Activated naive CD8-positive, alpha-beta T cell treated with anti-CD3 and anti-CD28 coated beads for 36 hours (primary cell): ENCODE measurements at regions not wholly inside any gene's neighbourhood (a gene's known extent, or its start where the extent isn't known, plus 50 kb on each side); places are given as distances from the start of the nearest gene placed in this dataset.

Source experiments
- DNase-seq: peaks from one replicate; pipeline ENCODE4 v3.0.0; 2021
- H3K27ac Mint-ChIP-seq: one replicate; pipeline ENCODE4 v1.8.0; 2022; ENCODE audit warnings: mild to moderate bottlenecking, moderate library complexity, mixed read lengths
- H3K27me3 Mint-ChIP-seq: one replicate; pipeline ENCODE4 v1.8.0; 2022; ENCODE audit warnings: mild to moderate bottlenecking, mixed read lengths
- H3K36me3 Mint-ChIP-seq: one replicate; pipeline ENCODE4 v1.8.0; 2021; ENCODE audit warnings: mild to moderate bottlenecking, mixed read lengths
- H3K4me1 Mint-ChIP-seq: one replicate; pipeline ENCODE4 v1.8.0; 2021; ENCODE audit warnings: mixed read lengths
- H3K4me3 Mint-ChIP-seq: one replicate; pipeline ENCODE4 v1.8.0; 2022; ENCODE audit warnings: mild to moderate bottlenecking, moderate library complexity, mixed read lengths
- H3K9me3 Mint-ChIP-seq: one replicate; pipeline ENCODE4 v1.8.0; 2022; ENCODE audit warnings: mixed read lengths

DNA sequence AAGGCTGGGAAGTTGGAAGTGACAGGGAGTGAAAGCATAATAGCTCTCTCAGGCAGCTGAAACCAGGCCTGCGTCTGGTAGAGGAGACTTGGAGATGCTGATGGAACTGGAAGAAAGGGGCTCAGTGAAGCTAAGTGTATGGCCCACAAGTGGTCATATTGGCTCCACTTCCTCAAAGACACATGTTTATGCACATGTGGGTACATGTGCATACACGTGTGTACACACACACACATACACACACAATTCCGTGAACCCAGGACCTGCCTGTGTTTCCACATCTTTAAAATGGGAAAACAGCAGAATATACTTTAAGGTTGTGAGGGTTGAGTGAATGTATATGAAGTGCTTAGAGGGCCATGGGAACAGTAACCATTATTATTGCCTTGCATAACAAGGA lies 160.9 kb downstream of the ARL6IP6 start:
- Mint-ChIP-seq H3K4me1 (no peaks in the 10 kb centered on the region), H3K4me3 (no peak overlapping the region), H3K27ac (no peak overlapping the region), H3K36me3 (no peaks in the 10 kb centered on the region), H3K27me3 (no peaks in the 10 kb centered on the region), H3K9me3 (peaks cover 3% of the 10 kb centered on the region)
- DNase-seq: no peak

GRCh38 chr2:152875701-152876695 lies 157.6 kb downstream of the ARL6IP6 start:
- H3K4me3 Mint-ChIP-seq: no peak overlapping the region
- no peak overlapping the region for H3K27ac Mint-ChIP-seq
- no peaks in the 10 kb centered on the region for H3K36me3 Mint-ChIP-seq
- H3K27me3 Mint-ChIP-seq: no peaks in the 10 kb centered on the region
- H3K9me3 Mint-ChIP-seq: peaks cover under 1% of the 10 kb centered on the region
- no peaks in the 10 kb centered on the region for H3K4me1 Mint-ChIP-seq
- no peak for DNase-seq

DNA sequence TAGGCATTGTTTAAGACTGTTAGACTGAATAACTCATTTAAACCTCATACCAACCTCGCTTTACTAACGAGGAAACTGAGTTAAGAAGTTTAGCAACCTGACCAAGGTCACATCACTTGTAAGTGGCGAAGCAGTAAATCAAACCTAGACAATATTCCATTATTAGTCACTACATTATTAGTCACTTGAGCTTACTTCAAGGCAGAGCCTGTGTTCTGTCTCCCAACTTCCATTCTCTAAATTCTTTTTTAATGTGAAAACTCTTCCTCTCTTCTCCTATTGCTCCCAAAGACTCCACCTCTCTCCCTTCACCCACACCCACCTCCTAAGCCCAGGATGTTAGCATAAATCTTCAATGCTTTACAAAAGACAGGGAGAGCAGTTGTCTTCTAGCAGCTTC lies 156.5 kb downstream of the ARL6IP6 start:
- DNase-seq: no peak
- no peaks in the 10 kb centered on the region for H3K27me3 Mint-ChIP-seq
- no peak overlapping the region for H3K27ac Mint-ChIP-seq
- no peak overlapping the region for H3K4me3 Mint-ChIP-seq
- no peaks in the 10 kb centered on the region for H3K4me1 Mint-ChIP-seq
- no peaks in the 10 kb centered on the region for H3K9me3 Mint-ChIP-seq
- H3K36me3 Mint-ChIP-seq: no peaks in the 10 kb centered on the region

GRCh38 chr2:152870239-152870638 lies 151.8 kb downstream of the ARL6IP6 start:
- no peak overlapping the region for H3K27ac Mint-ChIP-seq
- no peaks in the 10 kb centered on the region for H3K4me1 Mint-ChIP-seq
- H3K36me3 Mint-ChIP-seq: no peaks in the 10 kb centered on the region
- H3K27me3 Mint-ChIP-seq: no peaks in the 10 kb centered on the region
- no peaks in the 10 kb centered on the region for H3K9me3 Mint-ChIP-seq
- DNase-seq: no peak
- no peak overlapping the region for H3K4me3 Mint-ChIP-seq

GRCh38 chr2:152867397-152867796 lies 149.0 kb downstream of the ARL6IP6 start:
- Mint-ChIP-seq H3K27me3 (no peaks in the 10 kb centered on the region), H3K4me1 (no peaks in the 10 kb centered on the region), H3K4me3 (no peak overlapping the region), H3K27ac (no peak overlapping the region), H3K9me3 (peaks cover 11% of the 10 kb centered on the region), H3K36me3 (no peaks in the 10 kb centered on the region)
- DNase-seq: no peak

GRCh38 chr2:152864601-152865149 lies 146.3 kb downstream of the ARL6IP6 start:
- no peak for DNase-seq
- Mint-ChIP-seq H3K36me3 (no peaks in the 10 kb centered on the region), H3K27ac (no peak overlapping the region), H3K4me1 (no peaks in the 10 kb centered on the region), H3K9me3 (peaks cover 25% of the 10 kb centered on the region), H3K27me3 (peaks cover 3% of the 10 kb centered on the region), H3K4me3 (no peak overlapping the region)

DNA sequence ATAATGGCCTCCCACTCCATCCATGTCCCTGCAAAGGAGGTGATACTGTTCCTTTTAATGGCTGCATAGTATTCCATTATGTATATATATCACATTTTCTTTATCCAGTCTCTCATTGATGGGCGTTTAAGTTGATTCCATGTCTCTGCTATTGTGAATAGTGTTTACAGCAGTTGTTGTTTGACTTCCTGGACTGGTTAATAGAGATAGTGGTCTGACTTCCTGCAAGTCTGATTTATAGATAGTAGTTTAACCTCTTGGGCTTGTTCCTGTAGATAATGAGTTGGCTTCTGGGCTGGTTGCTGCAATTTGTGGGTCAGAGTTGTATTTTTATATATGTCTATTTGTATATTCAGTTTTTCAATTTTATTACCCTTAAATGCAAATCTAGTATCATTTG lies 145.4 kb downstream of the ARL6IP6 start:
- Mint-ChIP-seq H3K4me1 (no peaks in the 10 kb centered on the region), H3K27me3 (peaks cover 8% of the 10 kb centered on the region), H3K9me3 (peaks cover 25% of the 10 kb centered on the region), H3K4me3 (no peak overlapping the region), H3K27ac (no peak overlapping the region), H3K36me3 (no peaks in the 10 kb centered on the region)
- no peak for DNase-seq

DNA sequence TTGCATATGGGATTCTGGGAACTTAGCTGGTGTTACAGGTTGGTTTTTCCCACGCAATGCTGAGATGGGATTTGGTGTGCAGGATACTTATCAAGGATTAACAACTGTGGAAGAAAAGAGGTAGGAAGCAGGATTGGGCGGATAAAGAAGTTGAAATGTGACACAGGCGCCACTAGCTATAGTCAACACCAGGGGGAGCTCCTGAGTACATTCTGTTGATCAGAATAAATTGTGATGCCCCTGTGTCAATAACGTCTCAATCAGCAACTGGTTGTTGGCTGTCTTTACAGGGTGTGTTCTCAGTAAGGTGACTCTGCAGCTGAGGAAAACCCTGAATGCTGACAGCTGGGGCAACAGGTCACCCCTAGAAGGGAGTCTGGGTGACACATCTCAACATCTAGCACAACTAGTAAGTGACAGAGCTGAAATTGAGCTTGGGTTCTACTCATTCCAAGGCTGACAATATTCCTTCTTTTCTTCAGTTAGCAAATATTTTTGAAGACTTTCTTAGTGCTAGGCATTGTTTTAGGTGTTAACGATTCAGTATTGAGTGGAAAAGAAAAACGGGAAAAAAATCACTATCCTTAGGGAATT lies 143.0 kb downstream of the ARL6IP6 start:
- Mint-ChIP-seq H3K4me3 (no peak overlapping the region), H3K4me1 (no peaks in the 10 kb centered on the region), H3K27ac (no peak overlapping the region), H3K27me3 (peaks cover 10% of the 10 kb centered on the region), H3K9me3 (peaks cover 25% of the 10 kb centered on the region), H3K36me3 (no peaks in the 10 kb centered on the region)
- DNase-seq: no peak

DNA sequence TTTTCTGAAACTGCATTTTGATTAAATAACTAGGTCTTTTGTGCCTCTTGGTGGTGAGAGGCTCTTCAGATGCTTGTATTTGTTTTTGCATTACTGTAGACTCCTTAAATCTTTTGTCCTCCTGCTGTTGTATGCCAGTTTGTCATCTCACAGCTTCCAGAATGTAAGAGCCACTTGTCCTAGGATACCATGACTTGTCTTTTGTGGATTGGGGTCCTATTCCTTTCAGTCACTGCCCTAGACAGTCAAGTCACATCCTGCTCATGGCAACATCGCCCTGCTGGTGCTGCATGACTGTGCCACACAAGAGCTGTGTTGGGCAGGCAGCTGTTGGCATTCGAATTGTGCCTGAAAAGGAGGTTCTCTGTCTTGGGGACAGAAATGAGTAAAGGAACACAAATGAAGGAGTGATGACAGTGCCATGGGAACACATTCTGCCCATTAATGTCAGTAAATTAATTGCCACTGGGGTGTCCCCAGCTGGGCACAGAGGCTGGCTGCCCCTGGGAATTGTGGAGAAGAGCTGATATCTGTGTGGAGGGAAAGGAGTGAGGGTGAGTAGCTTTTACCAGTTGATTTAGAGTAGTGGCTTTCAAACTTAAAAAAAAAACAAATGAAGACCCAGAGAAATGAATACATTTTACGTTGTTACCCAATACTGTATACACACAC lies 140.3 kb downstream of the ARL6IP6 start:
- Mint-ChIP-seq H3K4me3 (no peak overlapping the region), H3K27me3 (peaks cover 14% of the 10 kb centered on the region), H3K36me3 (no peaks in the 10 kb centered on the region), H3K27ac (no peak overlapping the region), H3K9me3 (peaks cover 19% of the 10 kb centered on the region), H3K4me1 (no peaks in the 10 kb centered on the region)
- DNase-seq: no peak

GRCh38 chr2:152846697-152847470 lies 128.5 kb downstream of the ARL6IP6 start:
- Mint-ChIP-seq H3K4me3 (no peak overlapping the region), H3K27me3 (peaks cover 7% of the 10 kb centered on the region), H3K4me1 (no peaks in the 10 kb centered on the region), H3K9me3 (peaks cover 3% of the 10 kb centered on the region), H3K36me3 (no peaks in the 10 kb centered on the region), H3K27ac (no peak overlapping the region)
- no peak for DNase-seq

- Mint-ChIP-seq H3K27me3 (no peaks in the 10 kb centered on the region), H3K36me3 (no peaks in the 10 kb centered on the region), H3K9me3 (peaks cover 1% of the 10 kb centered on the region), H3K4me3 (no peak overlapping the region), H3K27ac (no peak overlapping the region), H3K4me1 (no peaks in the 10 kb centered on the region)
- no peak for DNase-seq
These were observed 117.3 kb downstream of the ARL6IP6 start for GRCh38 chr2:152835674-152836073.

- Mint-ChIP-seq H3K27me3 (no peaks in the 10 kb centered on the region), H3K4me1 (no peaks in the 10 kb centered on the region), H3K36me3 (no peaks in the 10 kb centered on the region), H3K27ac (no peak overlapping the region), H3K4me3 (no peak overlapping the region), H3K9me3 (no peaks in the 10 kb centered on the region)
- DNase-seq: no peak
These were observed 109.5 kb downstream of the ARL6IP6 start for GRCh38 chr2:152827944-152828343.

DNA sequence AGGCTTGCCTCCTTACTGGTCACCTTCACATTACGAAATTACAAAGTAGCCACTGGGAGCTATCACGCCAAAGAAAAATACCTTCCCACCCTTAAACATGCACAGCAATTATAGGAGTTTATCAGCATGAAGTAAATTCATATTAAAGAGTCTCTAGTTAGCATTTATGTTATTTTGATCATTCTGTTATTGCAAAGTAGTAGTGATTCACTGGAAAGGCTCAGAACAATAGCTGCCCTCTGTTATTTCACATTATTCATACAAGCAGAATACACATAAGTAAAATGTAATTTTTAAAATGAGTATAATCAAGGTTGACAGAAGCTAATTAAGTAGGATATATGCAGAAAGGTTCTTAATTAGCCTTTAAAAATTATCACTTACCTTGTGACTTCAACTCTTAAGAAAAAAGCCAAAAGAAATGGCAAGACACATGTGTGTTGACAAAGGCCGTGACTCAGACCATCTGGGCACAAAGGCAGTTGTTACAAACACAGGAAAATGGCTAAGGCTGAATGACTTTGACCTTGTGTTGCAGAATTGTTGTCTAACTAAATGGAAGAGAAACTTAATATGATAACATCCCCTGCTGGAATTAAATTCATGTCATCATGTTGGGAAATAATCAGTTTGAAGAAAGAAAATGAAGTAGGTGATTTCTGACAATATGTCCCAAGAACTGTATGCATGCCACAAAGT lies 108.3 kb downstream of the ARL6IP6 start:
- no peak for DNase-seq
- H3K27ac Mint-ChIP-seq: no peak overlapping the region
- no peaks in the 10 kb centered on the region for H3K4me1 Mint-ChIP-seq
- H3K4me3 Mint-ChIP-seq: no peak overlapping the region
- H3K9me3 Mint-ChIP-seq: no peaks in the 10 kb centered on the region
- H3K27me3 Mint-ChIP-seq: no peaks in the 10 kb centered on the region
- no peaks in the 10 kb centered on the region for H3K36me3 Mint-ChIP-seq

GRCh38 chr2:152825834-152826233 lies 107.4 kb downstream of the ARL6IP6 start:
- Mint-ChIP-seq H3K27ac (no peak overlapping the region), H3K9me3 (no peaks in the 10 kb centered on the region), H3K27me3 (no peaks in the 10 kb centered on the region), H3K4me1 (no peaks in the 10 kb centered on the region), H3K36me3 (no peaks in the 10 kb centered on the region), H3K4me3 (no peak overlapping the region)
- DNase-seq: no peak
